ENCODE measurements at regions not wholly inside any gene's neighbourhood (a gene's known extent, or its start where the extent isn't known, plus 50 kb on each side); places are given as distances from the start of the nearest gene placed in this dataset.

DNA sequence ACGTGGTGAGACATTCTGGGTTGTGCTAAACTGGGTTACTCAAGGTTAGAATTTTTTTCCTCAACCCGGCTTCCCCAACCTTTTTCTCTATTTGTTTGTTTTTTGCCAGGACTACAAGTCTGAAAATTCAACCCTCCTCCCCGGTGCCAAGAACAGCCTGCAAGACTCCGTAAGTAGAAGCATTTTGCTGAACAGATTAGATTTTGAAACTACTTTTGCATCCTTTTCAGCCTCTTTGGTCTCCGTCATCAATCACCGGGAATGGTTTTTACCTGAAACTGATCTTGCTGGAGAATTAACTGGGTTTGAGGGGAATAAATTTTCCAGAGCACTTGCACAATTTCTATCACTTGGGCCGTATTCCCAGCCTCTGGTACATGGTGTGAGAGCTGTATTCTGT, 501.2 kb upstream of the EEF2KMT start:
- no peak for TF ChIP-seq POLR2A (IDR thresholded peaks at IDR 0.05; ENCODE audit: borderline replicate concordance, extremely low read depth, insufficient read depth, insufficient read length)
- no peak for TF ChIP-seq EZH2phosphoT487 (IDR thresholded peaks at IDR 0.05; ENCODE audit: borderline replicate concordance)
- no peak for TF ChIP-seq YY1 (IDR thresholded peaks at IDR 0.05; ENCODE audit: extremely low read depth, insufficient replicate concordance, low read depth, low read length)
- no peak for TF ChIP-seq CTCF (IDR thresholded peaks at IDR 0.05 in 2 of 3, conservative IDR thresholded peaks at IDR 0.05 in 1 of 3; ENCODE audit: borderline replicate concordance in 1 of 3, insufficient read depth in 1 of 3, low read depth in 2 of 3, low read length in 2 of 3)
- TF ChIP-seq SIN3A (IDR thresholded peaks at IDR 0.05; ENCODE audit: low read depth): no peak
- no peak for TF ChIP-seq JUND (IDR thresholded peaks at IDR 0.05)
- TF ChIP-seq POLR2AphosphoS5 (IDR thresholded peaks at IDR 0.05; ENCODE audit: low read depth, low read length): no peak
- TF ChIP-seq, protein P1, sequence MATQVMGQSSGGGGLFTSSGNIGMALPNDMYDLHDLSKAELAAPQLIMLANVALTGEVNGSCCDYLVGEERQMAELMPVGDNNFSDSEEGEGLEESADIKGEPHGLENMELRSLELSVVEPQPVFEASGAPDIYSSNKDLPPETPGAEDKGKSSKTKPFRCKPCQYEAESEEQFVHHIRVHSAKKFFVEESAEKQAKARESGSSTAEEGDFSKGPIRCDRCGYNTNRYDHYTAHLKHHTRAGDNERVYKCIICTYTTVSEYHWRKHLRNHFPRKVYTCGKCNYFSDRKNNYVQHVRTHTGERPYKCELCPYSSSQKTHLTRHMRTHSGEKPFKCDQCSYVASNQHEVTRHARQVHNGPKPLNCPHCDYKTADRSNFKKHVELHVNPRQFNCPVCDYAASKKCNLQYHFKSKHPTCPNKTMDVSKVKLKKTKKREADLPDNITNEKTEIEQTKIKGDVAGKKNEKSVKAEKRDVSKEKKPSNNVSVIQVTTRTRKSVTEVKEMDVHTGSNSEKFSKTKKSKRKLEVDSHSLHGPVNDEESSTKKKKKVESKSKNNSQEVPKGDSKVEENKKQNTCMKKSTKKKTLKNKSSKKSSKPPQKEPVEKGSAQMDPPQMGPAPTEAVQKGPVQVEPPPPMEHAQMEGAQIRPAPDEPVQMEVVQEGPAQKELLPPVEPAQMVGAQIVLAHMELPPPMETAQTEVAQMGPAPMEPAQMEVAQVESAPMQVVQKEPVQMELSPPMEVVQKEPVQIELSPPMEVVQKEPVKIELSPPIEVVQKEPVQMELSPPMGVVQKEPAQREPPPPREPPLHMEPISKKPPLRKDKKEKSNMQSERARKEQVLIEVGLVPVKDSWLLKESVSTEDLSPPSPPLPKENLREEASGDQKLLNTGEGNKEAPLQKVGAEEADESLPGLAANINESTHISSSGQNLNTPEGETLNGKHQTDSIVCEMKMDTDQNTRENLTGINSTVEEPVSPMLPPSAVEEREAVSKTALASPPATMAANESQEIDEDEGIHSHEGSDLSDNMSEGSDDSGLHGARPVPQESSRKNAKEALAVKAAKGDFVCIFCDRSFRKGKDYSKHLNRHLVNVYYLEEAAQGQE (IDR thresholded peaks at IDR 0.05; ENCODE audit: low read depth): no peak
